ENCODE measurements at regions not wholly inside any gene's neighbourhood (a gene's known extent, or its start where the extent isn't known, plus 50 kb on each side); places are given as distances from the start of the nearest gene placed in this dataset.

GRCh38 chr4:125826801-125827695 lies 512.3 kb downstream of the FAT4 start:
- no peak for ATAC-seq
- in situ Hi-C loops (cut with MboI; ENCODE audit: low sequenced_read_pairs in 4 of 4) = no loop called here

GRCh38 chr4:125827696-125828052 lies 512.9 kb downstream of the FAT4 start:
- H3K9me3 ChIP-seq = no peaks in the 10 kb centered on the region
- H3K27me3 ChIP-seq = no peaks in the 10 kb centered on the region
- H3K36me3 ChIP-seq = no peaks in the 10 kb centered on the region
- ATAC-seq = no peak
- intact Hi-C loops (cut with DNase I; ENCODE audit: low total_unique reads) = no loop called here
- no peak for TF ChIP-seq POLR2A (IDR thresholded peaks at IDR 0.05)
- TF ChIP-seq CTCF (IDR thresholded peaks at IDR 0.05 in 4 of 5, conservative IDR thresholded peaks at IDR 0.05 in 1 of 5) = no peak
- in situ Hi-C loops (cut with MboI; ENCODE audit: low sequenced_read_pairs in 4 of 4) = no loop called here
- DNase-seq = no peak
- no peak overlapping the region for H3K27ac ChIP-seq
- H3K4me3 ChIP-seq = no peak overlapping the region
- H3K4me1 ChIP-seq = no peaks in the 10 kb centered on the region

More at GRCh38 chr4:125826801-125827695, 512.3 kb downstream of the FAT4 start:
- intact Hi-C loops (cut with DNase I; ENCODE audit: low total_unique reads) = no loop called here
- H3K27ac ChIP-seq = no peak overlapping the region
- no peaks in the 10 kb centered on the region for H3K27me3 ChIP-seq
- no peaks in the 10 kb centered on the region for H3K9me3 ChIP-seq
- TF ChIP-seq CTCF (IDR thresholded peaks at IDR 0.05 in 4 of 5, conservative IDR thresholded peaks at IDR 0.05 in 1 of 5) (no peak), POLR2A (IDR thresholded peaks at IDR 0.05) (no peak)
- no peaks in the 10 kb centered on the region for H3K36me3 ChIP-seq
- H3K4me1 ChIP-seq = no peaks in the 10 kb centered on the region
- no peak overlapping the region for H3K4me3 ChIP-seq
- no peak for DNase-seq

- no peak for DNase-seq
Observed at GRCh38 chr4:125828346-125828745, 513.6 kb downstream of the FAT4 start.

GRCh38 chr4:125832161-125832560 lies 517.4 kb downstream of the FAT4 start:
- no peaks in the 10 kb centered on the region for H3K27me3 ChIP-seq
- no peaks in the 10 kb centered on the region for H3K36me3 ChIP-seq
- no peak for ATAC-seq
- H3K27ac ChIP-seq = no peak overlapping the region
- in situ Hi-C loops (cut with MboI; ENCODE audit: low sequenced_read_pairs in 4 of 4) (no loop called here), intact Hi-C loops (cut with DNase I; ENCODE audit: low total_unique reads) (no loop called here)
- TF ChIP-seq CTCF (IDR thresholded peaks at IDR 0.05 in 4 of 5, conservative IDR thresholded peaks at IDR 0.05 in 1 of 5) (no peak), POLR2A (IDR thresholded peaks at IDR 0.05) (no peak)
- no peak overlapping the region for H3K4me3 ChIP-seq
- no peaks in the 10 kb centered on the region for H3K4me1 ChIP-seq
- no peaks in the 10 kb centered on the region for H3K9me3 ChIP-seq
- DNase-seq = no peak

More at GRCh38 chr4:125828346-125828745, 513.6 kb downstream of the FAT4 start:
- no peaks in the 10 kb centered on the region for H3K9me3 ChIP-seq
- no peaks in the 10 kb centered on the region for H3K4me1 ChIP-seq
- H3K27me3 ChIP-seq = no peaks in the 10 kb centered on the region
- no peak for ATAC-seq
- intact Hi-C loops (cut with DNase I; ENCODE audit: low total_unique reads) (no loop called here), in situ Hi-C loops (cut with MboI; ENCODE audit: low sequenced_read_pairs in 4 of 4) (no loop called here)
- H3K36me3 ChIP-seq = no peaks in the 10 kb centered on the region
- no peak for TF ChIP-seq CTCF (IDR thresholded peaks at IDR 0.05 in 4 of 5, conservative IDR thresholded peaks at IDR 0.05 in 1 of 5)
- no peak for TF ChIP-seq POLR2A (IDR thresholded peaks at IDR 0.05)
- H3K4me3 ChIP-seq = no peak overlapping the region
- H3K27ac ChIP-seq = no peak overlapping the region
